Stimulated activated CD4-positive, alpha-beta T cell treated with anti-CD3 and anti-CD28 coated beads, Interleukin-1b, Interleukin-23, amount 100 ng/mL, for 48 hours (primary cell): ENCODE measurements at regions not wholly inside any gene's neighbourhood (a gene's known extent, or its start where the extent isn't known, plus 50 kb on each side); places are given as distances from the start of the nearest gene placed in this dataset.

Experiments used
- DNase-seq: peaks from one replicate; pipeline ENCODE4 v3.0.0-alpha.2; 2020

GRCh38 chr14:22476887-22477286 is 112.1 kb downstream of the DAD1 start:
- DNase-seq: no peak

GRCh38 chr14:22476005-22476751 is 112.8 kb downstream of the DAD1 start:
- DNase-seq: no peak

- DNase-seq: no peak
Observed at GRCh38 chr14:22475381-22475780, 113.6 kb downstream of the DAD1 start.

DNA sequence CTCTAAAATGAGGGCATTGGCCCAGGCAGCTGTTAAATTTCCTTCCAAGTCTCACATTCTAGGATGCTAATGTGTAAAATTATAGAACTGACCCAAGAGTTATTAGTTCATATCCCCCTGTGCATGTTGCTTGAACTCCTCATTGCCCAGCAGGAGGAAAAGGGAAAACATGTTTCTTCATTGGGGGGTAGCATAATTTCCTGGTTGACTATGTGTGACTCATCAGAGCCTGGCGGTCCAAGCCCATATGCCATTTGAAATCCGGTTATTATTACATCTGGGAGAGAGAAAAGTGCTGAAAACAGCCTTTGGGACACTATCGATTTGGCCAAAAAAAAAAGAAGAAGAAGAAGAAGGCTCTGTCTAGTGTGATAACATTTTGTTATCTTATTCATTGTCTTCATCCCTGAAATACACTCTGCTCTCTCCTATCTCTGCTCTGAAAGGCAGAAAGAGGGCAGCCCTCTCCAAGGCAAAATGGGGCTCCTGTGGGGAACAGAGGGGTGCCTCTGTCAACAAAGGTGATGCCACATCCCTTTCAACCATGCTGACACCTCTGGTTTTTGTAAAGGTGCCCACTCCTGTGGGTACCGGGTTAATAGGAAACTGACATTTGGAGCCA is 114.2 kb downstream of the DAD1 start:
- no peak for DNase-seq

DNA sequence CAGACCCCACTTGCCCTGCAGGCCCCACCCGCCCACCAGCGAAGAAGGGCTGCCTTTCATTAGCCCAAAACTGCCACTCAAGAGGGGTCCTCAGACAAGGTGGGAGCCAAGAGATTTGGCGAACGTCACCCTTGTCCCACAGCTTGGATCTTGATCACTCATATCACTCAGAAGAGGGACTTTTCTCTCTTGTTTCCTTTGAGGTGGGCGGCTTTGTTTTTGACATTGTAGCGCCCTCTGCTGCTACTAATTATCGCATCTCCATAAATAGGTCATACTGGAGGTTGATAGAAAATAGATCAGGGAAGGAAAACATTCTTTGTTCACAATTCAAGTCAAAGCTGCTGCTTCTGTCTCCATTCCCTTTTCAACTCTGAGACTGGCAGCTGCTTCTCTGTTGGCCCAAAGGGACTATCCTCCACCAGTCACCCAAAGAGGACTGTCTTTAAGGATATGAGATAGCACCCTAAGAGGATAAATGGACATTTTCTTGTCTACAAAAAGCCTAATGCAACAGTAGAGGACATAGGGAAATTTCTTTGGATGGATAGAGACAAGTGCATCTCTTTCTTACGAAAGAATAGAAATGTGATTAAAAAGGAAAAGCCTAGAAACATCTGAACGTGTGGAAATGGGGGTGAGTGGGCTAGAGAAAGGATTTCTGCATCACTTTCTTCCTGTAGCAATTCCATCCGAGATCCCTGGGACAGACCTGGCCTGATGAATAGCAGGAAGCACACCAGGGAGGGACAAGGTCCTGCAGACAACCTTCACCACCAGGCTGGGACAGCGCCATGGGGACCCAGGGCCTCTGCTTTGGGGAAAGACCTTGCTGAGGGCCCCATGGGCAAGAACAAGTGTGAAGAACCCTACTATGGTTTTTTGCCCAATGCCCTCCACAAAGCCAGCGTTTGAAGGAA is 115.8 kb downstream of the DAD1 start:
- DNase-seq: no peak

GRCh38 chr14:22472466-22472865 is 116.6 kb downstream of the DAD1 start:
- no peak for DNase-seq

- DNase-seq: no peak
Observed at GRCh38 chr14:22471545-22472121, 117.4 kb downstream of the DAD1 start.

GRCh38 chr14:22469538-22470303 is 119.3 kb downstream of the DAD1 start:
- DNase-seq: no peak

DNA sequence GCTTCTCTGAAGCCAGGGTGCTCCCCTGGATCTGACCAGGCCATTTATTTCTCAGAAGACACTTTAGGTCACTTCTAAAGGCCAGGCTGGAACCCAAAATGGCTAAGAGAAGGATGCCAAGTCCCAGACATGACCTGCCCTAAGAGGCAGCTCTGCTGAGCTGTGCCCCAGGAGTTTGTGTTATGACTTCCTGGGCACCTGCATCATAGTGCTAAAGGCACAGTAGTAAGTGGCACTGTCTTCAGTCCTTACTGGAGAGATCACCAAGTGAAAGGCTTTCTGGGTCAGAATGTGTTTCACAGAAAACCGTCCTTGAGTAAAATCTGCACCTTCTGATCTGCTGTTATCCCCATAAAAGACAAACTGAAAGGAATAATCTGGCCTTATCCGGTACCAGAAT is 120.2 kb downstream of the DAD1 start:
- DNase-seq: no peak

DNA sequence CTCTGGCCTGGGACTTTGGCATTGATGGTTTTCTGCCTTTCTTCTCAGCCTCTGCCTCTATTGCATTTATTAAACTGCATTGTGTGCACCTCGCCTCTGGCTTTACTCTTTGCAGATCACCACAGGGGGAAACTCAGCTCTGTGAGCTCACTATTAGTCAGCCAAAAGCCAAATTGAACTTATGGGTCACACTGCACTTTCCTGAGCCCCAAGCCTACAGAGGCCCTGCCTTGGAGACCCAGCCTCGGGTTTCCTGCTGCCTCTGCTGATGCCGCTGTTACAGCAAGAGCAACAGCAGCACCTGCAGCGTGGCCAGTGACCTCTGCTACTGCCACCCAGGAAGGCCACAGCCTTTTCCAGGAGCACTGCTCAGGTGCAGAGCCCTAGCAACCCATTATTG is 122.5 kb downstream of the DAD1 start:
- no peak for DNase-seq

GRCh38 chr14:22465201-22465840 is 123.7 kb downstream of the DAD1 start:
- DNase-seq: no peak

DNA sequence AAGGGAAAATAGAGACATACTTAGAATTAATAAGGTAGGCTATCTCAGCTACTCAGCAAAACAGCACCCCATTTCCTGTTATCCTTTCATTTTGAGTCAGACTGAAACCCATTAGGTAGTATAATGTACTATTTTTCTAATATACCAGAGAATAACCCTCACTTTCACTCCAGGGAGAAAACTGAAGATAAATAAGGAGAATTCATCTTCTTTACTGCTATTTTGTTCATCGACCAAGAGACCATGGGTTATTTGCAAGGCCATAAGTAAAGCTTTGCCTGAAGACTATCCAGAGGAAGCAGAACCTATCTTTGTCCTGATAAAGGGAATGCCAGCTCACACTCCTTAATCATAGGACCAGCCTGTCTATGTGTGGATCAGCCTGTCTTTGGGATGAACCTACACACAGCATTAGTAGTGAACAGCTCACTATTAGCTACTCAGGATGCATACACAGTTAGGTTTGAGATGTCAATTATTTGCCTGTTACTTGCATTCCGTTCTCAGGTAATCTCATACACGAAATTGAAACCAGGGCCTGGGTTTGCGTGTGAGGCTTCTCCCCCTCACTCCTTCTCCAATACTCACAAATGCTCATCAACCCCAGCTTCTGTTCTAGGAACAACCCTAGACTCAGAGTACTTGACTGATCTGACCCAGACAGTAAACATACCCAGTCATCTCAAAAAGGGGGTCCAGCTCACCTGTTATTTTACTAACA is 124.4 kb downstream of the DAD1 start:
- no peak for DNase-seq

- DNase-seq: no peak
Observed at GRCh38 chr14:22463763-22464173, 125.3 kb downstream of the DAD1 start.

GRCh38 chr14:22462923-22463322 is 126.1 kb downstream of the DAD1 start:
- no peak for DNase-seq

DNA sequence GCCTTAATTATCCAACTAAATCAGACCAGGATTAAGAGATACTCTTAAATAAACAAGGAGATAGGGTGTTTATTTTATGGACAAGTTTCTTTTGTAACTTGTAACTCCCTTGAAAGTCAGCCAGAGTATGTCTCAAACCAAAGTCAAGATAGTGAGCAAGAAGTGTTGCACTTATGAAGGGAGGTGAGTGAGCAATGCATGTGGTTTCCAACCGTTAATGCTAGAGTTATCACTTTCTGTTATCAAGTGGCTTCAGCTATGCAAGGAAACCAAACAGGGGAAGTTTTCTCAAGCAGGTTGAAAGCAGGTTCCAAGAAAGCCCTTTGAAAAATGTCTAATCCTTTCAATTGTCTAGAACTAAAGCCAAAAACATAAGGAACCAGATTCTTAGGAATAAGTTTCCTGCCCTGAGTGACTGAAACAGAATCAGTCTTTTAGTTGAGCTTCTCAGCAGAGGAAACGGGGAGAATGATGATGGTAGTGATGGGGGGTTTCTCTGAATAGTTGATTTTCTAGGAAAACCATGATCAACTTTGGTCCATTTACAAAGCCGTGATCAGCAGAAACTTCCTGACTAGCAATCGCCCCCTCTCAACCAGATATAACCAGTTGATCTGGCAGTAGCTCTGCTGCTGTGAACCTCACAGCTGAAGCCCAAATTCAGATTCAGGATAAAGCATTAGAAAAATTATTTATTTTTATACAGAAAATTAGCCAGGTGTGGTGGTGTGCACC is 128.4 kb downstream of the DAD1 start:
- no peak for DNase-seq

DNA sequence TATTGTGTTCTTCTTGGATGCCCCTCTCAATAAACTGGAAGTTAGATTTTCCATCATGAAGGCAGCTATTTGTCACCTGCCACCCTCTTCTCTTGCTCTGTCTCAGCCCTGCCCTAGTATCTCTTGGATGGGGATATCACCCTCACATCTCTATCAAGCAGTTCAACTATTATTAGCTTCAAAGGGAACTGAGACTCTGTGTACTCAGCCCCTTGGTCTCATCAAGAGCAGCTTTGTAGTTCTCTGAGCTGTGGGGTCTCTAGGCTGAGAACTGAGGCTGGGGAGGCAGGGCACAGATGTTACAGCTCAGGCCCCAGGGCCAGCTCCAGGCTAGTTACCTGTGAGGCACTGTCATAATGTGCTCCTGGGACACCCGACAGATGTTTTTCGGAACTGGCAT is 130.3 kb downstream of the DAD1 start:
- no peak for DNase-seq

DNA sequence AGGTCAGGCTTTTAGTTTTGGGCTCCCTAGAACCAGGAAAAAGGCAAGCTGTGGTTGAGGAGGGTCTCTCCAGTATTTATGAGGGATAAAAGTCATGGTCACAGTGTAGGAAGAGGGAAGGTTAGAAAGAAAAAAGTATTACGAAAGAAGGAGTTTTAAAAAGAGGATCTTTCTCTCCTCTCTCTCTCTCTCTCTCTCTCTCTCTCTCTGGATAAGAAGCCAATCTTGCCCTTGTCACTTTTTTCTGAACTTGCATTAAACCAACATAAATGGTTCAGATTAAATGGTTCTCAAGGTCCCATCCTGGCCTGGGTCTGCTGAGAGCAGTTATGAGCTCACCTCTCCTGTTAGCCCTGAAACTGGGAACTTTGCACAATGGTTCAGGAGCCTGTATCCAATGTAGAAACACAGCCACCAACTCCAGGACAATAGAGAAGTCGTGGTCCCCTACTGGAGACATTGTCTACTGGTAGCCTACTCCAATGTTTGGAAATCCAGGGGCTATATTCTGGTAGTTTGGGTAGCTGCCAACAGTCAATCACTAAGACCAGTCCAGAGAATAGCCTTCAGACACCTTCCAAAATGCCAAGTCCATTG is 131.9 kb downstream of the DAD1 start:
- DNase-seq: no peak

GRCh38 chr14:22456421-22456820 is 132.6 kb downstream of the DAD1 start:
- no peak for DNase-seq

GRCh38 chr14:22452330-22452729 is 136.7 kb downstream of the DAD1 start:
- DNase-seq: no peak

DNA sequence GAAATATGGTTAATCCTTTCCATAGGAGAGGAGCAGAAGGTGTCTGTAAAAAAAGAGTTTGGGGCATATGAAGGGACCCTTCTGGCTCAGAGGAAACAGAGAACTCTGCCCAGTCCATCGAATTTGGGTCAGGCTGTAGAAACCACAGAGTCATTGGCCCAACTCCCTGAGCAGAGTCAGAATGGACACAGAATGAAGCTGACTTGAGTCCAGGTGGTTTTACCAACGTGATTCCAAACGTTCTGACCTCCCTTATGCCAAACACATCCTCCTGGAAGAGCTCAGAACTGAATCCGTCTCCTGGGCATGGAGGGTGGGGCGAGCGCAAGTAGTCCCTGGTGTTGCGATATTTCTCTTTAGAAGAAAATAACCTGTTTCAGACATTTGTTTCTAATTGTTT is 138.8 kb downstream of the DAD1 start:
- DNase-seq: no peak
